Choroid plexus epithelial cell (primary cell): ENCODE measurements at regions not wholly inside any gene's neighbourhood (a gene's known extent, or its start where the extent isn't known, plus 50 kb on each side); places are given as distances from the start of the nearest gene placed in this dataset.

Experiments
- DNase-seq: peaks from one replicate; pipeline ENCODE4 v3.0.0-alpha.2; 2010; ENCODE audit warnings: low read depth
- H3K4me3 ChIP-seq: 2 replicates; pipeline ENCODE4 v1.5.1; 2011; ENCODE audit warnings: low read depth, mild to moderate bottlenecking, control low read depth, low read length, moderate library complexity
- TF ChIP-seq, protein P1 (sequence below): conservative IDR thresholded peaks from 2 replicates; pipeline ENCODE4 v1.5.1; 2011; ENCODE audit warnings: low read depth, mild to moderate bottlenecking, control low read depth, inconsistent platforms, low read length, moderate library complexity

DNA sequence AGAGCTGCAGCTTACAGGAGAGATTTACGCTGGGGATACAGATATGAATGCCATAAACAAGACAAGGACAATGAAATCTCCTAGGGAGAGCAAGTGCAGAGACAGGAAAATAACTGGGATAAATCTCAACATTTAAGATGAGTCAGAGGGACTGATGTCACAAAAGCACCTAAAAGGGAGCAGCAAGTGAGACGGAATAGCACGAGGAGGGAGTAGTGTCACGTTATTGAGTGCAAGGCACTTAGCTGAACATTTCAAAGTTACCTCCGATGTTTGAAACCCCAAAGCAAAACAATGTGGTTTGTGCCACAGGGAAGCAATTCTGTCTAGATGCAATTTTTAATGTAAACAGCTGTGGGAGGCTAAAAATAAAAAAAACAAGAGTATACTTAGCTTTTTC, 1131.7 kb upstream of the EYS start:
- H3K4me3 ChIP-seq, result no peak overlapping the region
- TF ChIP-seq, protein P1, sequence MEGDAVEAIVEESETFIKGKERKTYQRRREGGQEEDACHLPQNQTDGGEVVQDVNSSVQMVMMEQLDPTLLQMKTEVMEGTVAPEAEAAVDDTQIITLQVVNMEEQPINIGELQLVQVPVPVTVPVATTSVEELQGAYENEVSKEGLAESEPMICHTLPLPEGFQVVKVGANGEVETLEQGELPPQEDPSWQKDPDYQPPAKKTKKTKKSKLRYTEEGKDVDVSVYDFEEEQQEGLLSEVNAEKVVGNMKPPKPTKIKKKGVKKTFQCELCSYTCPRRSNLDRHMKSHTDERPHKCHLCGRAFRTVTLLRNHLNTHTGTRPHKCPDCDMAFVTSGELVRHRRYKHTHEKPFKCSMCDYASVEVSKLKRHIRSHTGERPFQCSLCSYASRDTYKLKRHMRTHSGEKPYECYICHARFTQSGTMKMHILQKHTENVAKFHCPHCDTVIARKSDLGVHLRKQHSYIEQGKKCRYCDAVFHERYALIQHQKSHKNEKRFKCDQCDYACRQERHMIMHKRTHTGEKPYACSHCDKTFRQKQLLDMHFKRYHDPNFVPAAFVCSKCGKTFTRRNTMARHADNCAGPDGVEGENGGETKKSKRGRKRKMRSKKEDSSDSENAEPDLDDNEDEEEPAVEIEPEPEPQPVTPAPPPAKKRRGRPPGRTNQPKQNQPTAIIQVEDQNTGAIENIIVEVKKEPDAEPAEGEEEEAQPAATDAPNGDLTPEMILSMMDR, result no peak
- no peak for DNase-seq

DNA sequence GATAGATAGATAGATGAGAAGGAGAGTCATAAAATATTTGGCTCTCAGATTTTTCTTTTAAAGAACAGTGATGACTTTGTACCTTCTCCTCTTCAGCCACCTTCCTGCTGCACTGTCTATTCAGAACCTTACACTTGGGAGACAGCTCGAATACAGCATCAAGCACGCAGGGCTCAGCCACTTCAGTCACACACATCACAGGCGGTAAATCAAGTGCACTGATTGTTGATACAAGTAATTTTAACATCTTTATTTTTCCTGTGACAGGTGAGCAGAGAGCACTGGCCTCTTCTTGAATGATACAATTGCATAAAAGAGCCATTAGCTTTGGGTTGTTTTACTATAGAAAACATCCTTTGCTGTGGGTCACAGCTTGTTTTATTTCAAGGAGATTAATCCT, 1118.5 kb upstream of the EYS start:
- H3K4me3 ChIP-seq, result no peak overlapping the region
- TF ChIP-seq, protein P1, result no peak
- DNase-seq, result no peak

DNA sequence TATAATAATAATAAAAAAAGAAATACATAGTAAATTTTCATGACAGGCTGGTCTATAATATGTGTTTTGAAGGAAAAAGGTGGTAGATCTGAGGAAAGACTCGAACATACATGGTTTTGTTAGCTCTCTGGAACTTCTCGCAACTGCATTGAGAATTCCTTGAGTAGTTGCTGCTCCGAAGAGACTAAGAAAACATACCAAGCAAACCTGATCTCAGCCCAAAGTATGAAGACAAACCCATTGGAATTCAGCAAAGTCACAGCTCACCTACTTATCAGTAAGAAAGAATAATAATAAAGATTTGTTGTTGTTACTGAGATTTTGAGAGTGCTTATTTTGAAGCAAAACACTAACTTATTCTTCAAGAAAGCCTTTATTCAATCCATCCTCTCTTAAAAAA, 1107.1 kb upstream of the EYS start:
- TF ChIP-seq, protein P1, result no peak

DNA sequence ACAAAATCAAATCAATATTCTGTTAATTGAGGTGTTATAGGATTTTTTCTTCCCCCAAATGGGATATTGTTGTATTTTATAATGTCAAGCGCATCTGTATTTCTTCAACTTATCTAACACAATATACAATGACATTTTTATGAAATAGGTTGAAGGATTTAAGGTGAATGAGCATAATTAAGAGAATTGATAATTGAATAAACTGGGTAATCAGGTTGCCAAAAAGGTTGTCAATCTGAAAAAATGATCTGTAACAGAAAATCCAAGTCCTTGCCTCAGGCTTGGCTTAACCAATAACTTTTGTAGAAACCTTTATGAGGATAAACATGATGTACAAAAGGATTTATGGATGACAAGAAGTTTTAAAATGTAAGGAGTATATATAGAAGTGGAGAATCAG, 1101.7 kb upstream of the EYS start:
- TF ChIP-seq, protein P1, result no peak
- DNase-seq, result no peak
- H3K4me3 ChIP-seq, result no peak overlapping the region

More for the DNA sequence above, 1107.1 kb upstream of the EYS start:
- DNase-seq, result peak; percentile 58
- no peak overlapping the region for H3K4me3 ChIP-seq

DNA sequence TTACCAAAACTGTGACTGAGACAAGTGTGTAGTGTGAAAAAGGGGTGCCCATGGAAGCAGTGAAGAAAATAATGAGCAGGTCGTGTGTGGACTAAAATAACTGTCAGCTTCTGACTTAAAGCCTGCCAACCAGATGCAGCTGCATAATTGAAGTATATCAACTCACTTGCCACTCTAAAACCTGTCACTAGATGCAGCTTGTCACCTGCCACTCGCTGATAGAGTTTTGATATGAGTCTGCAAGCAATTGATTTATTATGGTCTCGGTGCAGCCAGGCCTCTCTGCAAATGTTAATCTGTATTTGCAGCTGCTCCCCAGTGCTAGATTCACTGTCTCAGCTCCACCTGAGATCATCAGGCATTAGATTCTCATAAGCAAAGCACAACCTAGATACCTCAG, 1090.0 kb upstream of the EYS start:
- DNase-seq, result no peak
- TF ChIP-seq, protein P1, result no peak
- no peak overlapping the region for H3K4me3 ChIP-seq

DNA sequence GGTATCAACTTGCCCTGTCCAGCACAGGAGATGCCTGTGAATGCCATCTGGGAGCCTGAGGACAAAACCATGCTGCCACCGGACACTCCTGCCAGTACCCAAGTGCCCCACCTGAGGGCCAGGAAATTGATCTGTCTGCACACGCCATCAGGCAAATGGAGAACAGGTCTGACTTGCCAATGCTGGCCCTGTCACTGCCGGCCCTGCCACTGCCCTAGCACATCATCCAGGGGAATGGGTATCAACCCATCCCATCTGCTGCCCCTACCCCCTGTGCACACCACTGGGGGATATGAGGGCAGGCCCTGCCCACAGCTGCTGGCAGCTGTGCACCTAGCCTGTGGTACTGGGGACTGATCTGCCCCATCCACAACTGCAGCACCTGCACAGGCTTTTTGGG, 1081.6 kb upstream of the EYS start:
- TF ChIP-seq, protein P1, result no peak

DNA sequence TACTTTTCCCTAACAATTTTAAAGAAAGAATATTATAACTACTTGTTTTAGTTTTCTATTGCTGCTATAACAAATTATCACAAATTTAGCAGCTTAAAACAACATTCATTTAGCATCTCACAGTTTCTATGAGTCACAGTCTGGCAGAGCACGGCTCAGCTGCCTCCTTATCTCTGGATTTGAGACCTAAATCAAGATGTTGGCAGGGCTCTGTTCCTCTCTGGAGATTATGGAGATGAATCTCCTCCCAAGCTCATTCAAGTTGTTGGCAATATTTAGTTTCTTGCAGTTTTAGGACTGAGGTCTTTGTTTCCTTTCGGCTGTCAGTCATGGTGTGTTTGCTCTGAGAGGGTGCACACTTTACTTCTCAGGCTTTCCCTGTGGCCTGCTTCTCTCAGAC, 1065.8 kb upstream of the EYS start:
- no peak overlapping the region for H3K4me3 ChIP-seq
- TF ChIP-seq, protein P1, result no peak
- peak; percentile 87 for DNase-seq

More for the DNA sequence above, 1081.6 kb upstream of the EYS start:
- H3K4me3 ChIP-seq, result no peak overlapping the region
- DNase-seq, result no peak
